ENCODE measurements at regions not wholly inside any gene's neighbourhood (a gene's known extent, or its start where the extent isn't known, plus 50 kb on each side); places are given as distances from the start of the nearest gene placed in this dataset.
"Not testable (repeated sequence)": the region's sequence is repeated elsewhere in the genome, so short reads cannot be mapped to it uniquely, and the experiment has no call there.

DNA sequence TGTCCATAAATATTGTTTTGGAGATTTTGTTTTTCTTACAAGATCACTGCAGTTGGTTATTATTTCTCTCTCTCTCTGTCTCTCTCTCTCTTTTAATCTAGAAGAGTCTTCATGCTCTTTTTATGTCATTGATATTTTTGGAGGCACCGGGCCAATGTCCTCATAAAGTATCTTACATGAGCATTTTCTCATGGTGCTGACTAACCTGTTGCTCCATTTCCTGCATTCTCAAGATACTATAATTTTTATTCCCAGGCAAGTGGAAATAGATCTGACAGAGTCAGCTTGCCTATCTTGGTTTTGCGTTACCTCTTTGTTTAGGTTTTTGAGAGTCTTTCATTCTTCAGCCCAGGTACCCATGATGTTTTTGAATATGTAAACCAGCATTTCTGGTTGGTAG, 938.8 kb upstream of the FBXO33 start:
- DNase-seq (ENCODE audit: low spot score): no peak

DNA sequence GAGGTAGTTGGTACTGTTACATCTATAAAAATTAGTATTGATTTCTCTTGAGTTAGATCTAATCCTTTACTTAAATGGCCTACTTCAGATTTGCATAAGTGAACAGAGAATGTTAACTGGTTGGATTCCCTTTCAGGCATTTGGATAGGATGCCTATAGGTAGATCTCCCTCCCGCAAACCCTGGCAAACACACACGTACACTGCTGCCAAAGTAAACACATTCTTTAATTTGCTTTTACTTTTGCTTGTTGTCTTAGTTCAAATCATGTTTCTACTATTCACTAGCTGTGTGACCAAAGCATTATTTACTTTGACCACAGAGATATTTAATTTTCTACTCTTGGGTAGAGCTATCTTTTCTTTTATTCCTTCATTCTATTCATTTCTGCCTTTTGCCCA, 936.1 kb upstream of the FBXO33 start:
- DNase-seq (ENCODE audit: low spot score): no peak

DNA sequence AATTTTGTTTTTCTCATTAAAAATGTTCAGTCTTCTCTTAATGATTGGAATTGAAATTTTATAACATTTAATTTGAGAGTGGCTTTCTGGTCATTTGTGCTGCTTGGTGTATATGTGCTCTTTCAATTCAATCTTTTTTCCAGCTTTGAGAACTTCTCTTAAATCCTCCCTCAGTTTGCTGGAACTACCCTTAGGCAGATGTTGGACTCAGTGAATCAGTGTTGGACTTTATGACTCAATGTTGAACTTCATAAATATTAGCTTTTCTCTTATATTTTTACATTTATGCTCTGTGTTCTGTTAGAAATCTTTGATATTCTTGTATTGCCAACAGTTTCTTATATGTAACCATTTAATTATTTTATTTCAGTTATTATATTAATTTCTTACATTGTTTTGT, 935.5 kb upstream of the FBXO33 start:
- no peak for DNase-seq (ENCODE audit: low spot score)

DNA sequence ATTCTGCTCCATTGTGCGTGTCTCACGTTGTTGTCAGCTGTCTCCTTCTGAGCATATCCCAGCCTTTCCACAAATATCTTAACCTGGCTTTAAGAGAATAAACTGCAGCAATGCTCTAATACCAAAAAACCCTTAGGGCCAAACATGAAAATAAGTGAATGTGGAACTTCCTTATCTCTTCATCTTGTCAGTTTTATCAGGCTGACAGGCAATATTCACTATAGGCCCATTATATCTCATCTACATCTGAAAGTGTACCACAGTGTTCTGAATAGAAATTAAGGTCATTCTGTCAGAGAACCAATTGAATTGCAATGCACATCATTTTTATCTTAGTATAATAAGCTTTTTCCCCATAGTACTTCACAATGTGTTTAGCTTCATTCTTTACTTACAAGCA, 933.1 kb upstream of the FBXO33 start:
- DNase-seq (ENCODE audit: low spot score): peak; percentile 1

DNA sequence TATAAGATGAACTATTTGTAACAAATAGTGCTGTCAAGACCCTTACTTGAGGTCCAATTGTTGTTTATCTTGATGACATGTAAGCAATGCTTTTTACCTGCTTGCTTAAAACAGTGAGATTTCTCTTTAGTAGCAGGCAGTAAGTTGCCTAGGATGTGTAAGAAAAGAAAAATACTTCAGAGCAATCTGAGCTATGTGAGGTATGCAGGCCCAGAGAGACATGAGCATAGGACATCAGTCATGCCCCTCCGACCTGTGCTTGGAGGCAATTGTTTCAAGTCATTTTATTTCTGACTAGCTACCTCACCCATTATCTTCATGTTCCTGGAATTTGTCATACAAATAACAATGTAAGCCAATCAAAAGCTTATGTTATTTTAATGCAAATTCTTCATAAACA, 930.6 kb upstream of the FBXO33 start:
- DNase-seq (ENCODE audit: low spot score): no peak

DNA sequence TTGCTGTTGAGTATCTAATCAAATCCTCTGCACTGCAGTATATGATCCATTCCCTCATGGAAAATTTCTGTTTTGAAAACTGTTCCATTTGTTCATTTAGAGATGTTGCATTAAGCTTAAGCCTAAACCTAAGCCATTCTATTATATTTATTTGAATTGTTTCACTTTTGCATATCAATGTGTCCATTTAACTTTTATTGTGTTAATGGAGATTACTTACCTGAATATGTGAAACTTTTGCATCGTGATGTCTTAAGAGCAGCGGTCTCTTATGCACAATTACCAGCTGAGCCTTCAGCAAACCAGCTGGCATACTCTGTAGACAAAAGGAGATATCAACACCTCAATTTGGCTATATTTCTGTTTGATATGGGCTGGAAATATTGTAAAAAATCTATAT, 922.5 kb upstream of the FBXO33 start:
- no peak for DNase-seq (ENCODE audit: low spot score)

DNA sequence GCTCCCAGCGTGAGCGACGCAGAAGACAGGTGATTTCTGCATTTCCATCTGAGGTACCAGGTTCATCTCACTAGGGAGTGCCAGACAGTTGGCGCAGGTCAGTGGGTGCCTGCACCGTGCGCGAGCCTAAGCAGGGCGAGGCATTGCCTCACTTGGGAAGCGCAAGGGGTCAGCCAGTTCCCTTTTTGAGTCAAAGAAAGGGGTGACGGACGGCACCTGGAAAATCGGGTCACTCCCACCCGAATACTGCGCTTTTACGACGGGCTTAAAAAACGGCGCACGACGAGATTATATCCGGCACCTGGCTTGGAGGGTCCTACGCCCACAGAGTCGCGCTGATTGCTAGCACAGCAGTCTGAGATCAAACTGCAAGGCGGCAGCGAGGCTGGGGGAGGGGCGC, 915.9 kb upstream of the FBXO33 start:
- DNase-seq (ENCODE audit: low spot score): not testable (repeated sequence)

DNA sequence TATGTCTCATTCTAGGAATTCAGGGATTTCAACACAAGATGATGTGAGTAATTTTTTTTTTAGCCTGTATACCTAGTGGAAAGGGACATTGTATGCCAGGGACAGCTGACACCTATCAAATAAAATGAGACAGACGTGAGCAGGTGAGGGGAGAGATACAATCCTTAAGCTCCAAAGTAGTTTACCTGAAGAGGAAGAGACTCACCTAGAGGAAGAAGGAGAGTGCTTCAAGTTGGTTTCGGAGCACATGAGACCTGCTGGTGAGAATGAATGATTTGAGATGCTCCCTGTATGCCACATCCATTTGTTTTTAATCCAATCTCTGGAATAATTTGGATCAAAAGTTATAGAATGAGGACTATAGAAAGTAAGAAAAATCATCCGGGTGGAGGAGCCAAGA, 915.4 kb upstream of the FBXO33 start:
- no peak for DNase-seq (ENCODE audit: low spot score)

DNA sequence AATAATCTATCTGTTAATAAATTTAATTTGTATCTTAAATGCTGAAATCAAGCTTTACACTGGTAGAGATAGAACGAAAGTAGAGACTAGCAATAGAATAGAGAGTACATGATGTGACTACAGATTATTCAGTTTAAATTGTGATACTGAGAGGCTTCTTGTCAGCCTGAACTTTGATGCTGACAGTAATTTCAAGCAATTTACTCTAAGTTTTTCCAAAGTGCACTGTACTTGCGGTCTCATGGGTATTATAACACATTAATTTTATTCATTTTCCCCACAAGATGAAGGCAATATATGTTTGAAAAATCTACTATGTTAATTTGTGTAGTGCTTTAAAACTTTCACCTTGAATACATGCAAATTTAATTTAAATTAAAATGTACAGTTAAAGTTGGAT, 914.0 kb upstream of the FBXO33 start:
- DNase-seq (ENCODE audit: low spot score): no peak

DNA sequence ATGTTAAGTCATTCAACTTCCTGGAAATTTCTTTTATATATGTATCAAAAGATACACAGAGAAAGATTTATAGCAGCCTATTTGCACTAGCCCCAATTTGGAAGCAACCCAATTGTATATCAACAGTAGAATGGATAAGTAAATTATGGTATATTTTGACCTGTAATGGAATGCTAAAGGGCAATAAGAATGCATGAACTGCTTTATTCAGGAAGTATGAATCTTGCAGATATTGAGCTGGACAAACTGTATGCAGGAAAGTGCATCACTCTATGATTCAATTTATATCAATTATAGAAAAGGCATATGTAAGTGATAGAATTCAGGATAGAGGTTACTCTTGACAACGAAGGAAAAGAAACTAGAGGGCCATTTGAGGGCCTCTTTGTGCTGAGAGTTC, 913.1 kb upstream of the FBXO33 start:
- no peak for DNase-seq (ENCODE audit: low spot score)

DNA sequence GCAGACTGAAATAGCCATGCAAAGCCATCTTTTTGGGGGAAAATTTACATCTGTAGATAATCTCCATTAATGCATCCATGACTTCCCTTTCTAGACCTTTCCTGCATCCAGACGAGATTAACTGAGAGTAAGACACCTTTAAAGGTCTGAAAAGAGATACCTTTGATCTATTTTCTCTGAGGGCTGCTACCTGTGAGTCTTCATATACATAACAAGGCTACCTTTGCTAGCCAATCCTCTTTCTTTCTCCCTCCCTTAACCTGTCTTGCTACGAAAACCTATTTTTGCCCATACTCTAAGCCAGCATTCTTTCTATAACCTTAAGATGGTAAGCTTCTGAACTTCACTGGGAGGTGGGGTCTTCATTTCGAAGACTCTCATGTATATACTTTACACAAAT, 908.5 kb upstream of the FBXO33 start:
- no peak for DNase-seq (ENCODE audit: low spot score)

DNA sequence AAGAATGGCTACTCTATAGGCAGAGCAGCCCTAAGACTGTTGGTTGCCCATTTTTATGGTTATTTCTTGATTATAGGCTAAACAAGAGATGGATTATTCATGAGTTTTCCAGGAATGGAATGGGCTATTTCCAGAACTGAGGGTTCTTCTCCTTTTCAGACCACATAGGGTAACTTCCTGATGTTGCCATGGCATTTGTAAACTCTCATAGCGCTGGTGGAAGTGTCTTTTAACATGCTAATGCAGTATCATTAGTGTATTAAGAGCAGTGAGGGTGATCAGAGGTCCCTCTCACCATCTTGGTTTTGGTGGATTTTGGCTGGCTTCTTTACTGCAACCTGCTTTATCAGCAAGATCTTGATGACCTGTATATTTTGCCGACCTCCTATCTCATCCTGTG, 904.6 kb upstream of the FBXO33 start:
- DNase-seq (ENCODE audit: low spot score): no peak

DNA sequence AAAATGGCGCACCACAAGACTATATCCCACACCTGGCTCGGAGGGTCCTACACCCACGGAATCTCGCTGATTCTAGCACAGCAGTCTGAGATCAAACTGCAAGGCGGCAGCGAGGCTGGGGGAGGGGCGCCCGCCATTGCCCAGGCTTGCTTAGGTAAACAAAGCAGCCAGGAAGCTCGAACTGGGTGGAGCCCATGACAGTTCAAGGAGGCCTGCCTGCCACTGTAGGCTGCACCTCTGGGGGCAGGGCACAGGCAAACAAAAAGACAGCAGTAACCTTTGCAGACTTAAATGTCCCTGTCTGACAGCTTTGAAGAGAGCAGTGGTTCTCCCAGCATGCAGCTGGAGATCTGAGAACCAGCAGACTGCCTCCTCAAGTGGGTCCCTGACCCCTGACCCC, 894.3 kb upstream of the FBXO33 start:
- not testable (repeated sequence) for DNase-seq (ENCODE audit: low spot score)

DNA sequence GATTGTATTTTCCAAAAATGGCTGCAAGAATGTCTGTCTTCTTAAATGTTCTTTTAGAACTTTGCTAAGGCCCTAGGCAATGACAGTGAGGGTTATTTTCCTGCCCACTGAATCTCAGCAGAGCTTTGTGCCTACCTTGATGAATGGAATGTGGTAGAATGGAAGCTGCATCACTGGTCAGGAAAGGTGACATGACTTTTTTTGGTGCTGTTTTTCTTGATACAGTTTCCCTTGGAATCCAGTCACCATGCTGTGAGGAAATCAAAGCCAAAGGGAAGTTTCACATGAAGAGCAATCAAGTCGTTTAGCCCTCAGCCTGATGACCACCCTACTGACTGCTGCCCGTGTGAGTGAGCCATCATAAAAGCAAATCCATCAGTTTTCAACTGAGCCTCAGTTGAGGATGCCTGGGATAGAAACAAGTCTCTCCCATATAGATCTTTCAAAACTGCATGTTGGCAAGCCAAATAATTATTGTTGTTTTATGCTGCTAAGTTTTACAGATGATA, 886.0 kb upstream of the FBXO33 start:
- no peak for DNase-seq (ENCODE audit: low spot score)

DNA sequence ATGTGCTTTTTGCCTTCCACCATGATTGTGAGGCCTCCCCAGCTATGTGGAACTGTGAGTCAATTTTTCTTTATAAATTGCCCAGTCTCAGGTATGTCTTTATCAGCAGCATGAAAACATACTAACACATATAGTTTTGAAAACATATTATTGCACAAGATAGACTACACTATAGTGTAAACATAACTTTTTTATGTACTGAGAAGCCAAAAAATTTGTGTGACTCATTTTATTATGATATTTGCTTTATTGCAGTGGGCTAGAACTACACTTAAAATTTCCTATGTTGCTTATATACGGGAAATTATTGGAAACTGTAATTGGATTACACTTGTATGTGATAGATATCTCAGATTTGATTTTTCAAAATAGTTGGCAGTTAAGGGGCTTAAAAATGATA, 885.5 kb upstream of the FBXO33 start:
- no peak for DNase-seq (ENCODE audit: low spot score)

DNA sequence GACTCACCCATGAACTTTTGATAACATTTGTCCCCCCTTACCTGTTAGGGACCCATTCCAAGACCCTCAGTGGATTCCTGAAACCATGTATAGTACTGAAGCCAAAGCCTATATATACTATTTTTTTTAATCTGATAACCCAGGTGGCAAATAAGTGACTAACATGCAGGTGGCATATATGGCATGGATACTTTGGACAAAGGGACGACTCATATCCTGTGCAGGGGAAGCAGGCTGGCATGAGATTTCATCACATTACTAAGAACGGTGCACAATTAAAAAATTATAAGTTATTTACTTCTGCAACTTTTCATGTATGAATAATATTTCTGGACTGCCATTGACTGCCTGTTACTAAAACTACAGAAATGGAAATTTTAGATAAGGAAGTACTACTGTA, 880.1 kb upstream of the FBXO33 start:
- DNase-seq (ENCODE audit: low spot score): no peak

DNA sequence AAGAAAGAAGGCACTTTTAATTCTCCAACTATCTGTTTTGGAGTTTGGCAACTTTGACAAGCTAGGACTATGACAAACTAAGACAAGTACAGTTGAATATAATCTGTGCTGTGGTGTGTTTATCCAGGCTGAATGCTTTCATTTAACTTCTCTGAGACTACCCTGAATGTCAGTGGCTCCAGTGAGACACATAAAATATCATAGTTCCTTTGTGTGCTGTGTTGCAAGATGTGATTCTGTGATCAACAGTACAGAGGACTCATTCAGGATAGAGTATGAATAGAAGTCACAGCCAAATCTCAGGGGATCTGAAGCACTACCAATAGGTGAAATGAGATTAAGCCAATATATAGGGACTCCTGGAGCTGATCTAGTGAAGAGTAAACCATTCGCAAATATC, 876.9 kb upstream of the FBXO33 start:
- no peak for DNase-seq (ENCODE audit: low spot score)

DNA sequence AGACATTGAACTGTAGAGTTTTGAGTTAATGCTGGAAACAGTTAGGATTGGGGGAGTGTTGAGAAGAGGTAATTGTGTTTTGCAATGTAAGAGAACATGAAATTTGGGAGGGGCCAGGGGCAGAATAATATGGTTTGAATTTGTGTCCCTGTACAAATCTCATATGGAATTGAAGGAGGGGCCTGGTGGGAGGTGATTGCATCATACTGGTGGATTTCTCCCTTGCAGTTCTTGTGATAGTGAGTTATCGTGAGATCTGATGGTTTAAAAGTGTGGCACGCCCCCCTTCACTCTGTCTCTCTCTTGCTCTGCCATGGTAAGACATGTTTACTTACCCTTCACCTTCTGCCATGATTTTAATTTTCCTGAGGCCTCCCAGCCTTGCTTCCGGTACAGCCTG, 876.0 kb upstream of the FBXO33 start:
- no peak for DNase-seq (ENCODE audit: low spot score)

DNA sequence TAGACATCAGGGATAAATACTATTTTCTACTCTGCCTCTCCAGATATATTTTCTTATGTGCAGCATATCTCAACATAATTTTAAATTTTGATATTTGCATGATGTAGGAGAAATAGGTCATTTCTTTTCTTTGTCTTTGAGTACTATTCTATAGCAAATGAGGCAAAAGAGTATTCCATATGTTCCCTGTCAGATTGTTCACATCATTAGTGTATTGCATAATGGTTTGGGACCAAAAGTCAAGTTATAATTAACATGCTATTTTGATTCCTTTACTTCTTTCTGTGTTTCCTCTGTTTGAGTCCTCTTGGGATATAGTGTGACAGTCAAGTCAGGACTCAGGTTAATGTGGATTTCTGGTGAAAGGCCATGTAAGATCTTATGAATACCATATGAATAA, 864.6 kb upstream of the FBXO33 start:
- no peak for DNase-seq (ENCODE audit: low spot score)

DNA sequence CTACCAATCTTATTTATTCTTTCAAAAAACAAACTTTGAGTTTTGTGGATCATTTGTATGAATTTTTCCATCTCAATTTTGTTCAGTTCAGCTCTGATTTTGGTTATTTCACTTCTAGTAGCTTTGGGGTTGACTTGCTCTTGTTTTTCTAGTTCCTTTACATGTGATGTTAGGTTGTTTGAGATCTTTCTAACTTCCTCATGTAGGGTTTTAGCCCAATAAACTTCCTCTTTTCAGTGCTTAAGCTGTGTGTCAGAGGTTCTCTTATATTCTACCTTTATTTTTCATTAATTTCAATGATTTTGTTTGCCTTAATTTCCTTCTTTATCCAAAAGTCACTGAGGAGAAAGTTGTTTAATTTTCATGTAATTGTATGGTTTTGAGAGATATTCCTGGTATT, 860.4 kb upstream of the FBXO33 start:
- no peak for DNase-seq (ENCODE audit: low spot score)

DNA sequence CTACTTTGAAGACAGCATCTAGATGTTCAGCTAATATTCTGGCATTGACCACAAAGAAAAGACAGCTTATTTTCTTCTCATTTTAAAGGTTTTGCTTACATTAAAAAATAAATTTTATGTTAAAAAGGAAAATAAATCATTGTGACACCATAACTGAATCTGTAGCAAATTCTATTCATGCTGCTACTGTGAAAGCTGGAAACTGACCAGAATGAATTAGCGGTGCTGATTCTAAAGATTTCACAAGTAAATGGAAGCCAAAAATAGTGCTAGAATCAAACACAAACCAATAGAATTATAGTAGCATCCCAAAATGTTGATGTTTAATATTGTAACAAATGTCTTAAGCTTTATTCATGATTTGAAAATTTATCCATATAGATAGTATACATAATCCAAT, 850.0 kb upstream of the FBXO33 start:
- DNase-seq (ENCODE audit: low spot score): no peak

DNA sequence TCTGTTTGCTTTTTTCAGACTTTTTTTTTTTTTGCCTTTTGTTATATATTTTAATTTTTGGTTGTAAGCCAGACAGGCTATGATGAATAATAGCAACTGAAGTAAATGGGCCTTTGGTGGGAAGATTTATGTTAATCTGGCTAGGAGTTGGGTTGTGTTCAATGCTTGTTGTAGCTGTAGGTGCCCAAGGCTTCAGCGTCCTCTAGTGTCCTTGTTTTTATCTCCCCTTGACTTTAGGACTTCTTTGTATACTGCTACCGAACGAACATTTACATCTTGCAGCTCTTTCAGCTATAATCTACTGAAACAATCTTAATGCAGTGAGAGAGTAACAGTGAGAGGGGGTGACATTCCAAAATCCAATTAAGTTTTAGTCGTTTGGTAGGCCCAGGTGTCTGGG, 848.4 kb upstream of the FBXO33 start:
- DNase-seq (ENCODE audit: low spot score): no peak

DNA sequence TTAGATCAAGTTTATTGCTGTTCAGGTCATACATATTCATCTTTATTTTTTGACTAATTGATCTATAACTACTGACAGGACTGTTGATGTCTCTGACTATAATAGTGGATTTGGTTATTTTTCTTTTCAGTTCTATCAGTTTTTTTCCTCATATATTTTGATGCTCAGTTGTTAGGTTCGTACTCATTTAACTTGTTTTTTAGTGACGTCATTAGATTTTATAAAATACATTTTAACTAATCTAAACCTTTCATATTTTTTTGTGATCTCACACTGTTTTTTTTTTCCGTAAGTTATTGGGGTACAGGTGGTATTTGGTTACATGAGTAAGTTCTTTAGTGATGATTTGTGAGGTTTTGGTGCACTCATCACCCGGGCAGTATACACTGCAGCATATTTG, 841.2 kb upstream of the FBXO33 start:
- no peak for DNase-seq (ENCODE audit: low spot score)

DNA sequence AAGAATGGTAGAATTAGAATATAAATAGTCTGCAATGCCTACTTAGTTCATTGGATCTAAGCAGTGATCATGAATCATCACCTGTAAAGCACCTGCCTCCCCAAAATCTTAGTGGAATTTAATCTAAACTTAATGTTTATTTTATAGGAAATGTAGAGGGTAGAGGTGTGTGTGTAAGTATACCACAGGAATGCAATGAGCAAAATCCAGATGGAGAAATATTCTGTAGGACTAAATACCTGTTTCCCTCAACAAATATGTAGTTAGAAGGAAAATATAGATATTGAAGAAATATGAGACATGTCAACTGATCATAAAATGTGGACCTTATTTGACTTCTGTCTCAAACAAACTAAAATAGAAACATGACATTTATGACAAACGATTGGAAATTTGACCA, 839.2 kb upstream of the FBXO33 start:
- DNase-seq (ENCODE audit: low spot score): no peak

DNA sequence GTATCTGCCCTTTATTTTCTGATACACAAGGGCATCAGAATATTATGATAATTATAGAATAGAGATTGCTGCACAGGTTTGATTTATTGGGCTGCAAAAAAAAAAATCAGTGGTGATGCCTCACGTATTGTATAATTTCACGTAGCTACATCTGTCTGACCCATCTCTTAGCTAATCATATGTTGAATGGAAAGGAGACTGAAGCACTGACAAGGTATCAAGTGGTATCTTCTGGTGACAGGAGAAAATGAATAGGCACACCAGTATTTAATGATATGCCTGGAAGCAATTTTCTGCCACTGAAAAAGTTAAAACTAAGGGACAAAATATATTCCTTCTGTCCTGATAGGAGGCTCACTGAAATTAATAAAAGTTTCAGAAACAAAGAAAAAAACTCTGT, 837.2 kb upstream of the FBXO33 start:
- no peak for DNase-seq (ENCODE audit: low spot score)

Measured in umbilical cord (tissue), 1 donor.